ENCODE measurements at regions not wholly inside any gene's neighbourhood (a gene's known extent, or its start where the extent isn't known, plus 50 kb on each side); places are given as distances from the start of the nearest gene placed in this dataset.

- DNase-seq (ENCODE audit: low spot score) = no peak
- intact Hi-C loops (cut with DNase I) = loop anchor here (10.0 kb wide), 1 partner anchor 51 kb away; the partner anchor contains the start of gene DNAAF9
These were observed 53.2 kb downstream of the DNAAF9 start for GRCh38 chr20:3354247-3354646.

- no peak for DNase-seq (ENCODE audit: low spot score)
- intact Hi-C loops (cut with DNase I) = loop anchor here (10.0 kb wide), 1 partner anchor 51 kb away; the partner anchor contains the start of gene DNAAF9
These were observed 53.8 kb downstream of the DNAAF9 start for GRCh38 chr20:3353646-3354045.

- intact Hi-C loops (cut with DNase I) = loop anchor here (10.0 kb wide), 1 partner anchor 53 kb away; the partner anchor contains the start of gene DNAAF9
- DNase-seq (ENCODE audit: low spot score) = no peak
These were observed 55.3 kb downstream of the DNAAF9 start for GRCh38 chr20:3352202-3352601.

- intact Hi-C loops (cut with DNase I) = loop anchor here (10.0 kb wide), 1 partner anchor 54 kb away; the partner anchor contains the start of gene DNAAF9
- no peak for DNase-seq (ENCODE audit: low spot score)
These were observed 57.0 kb downstream of the DNAAF9 start for GRCh38 chr20:3350422-3350821.

GRCh38 chr20:3349786-3350185, 57.7 kb downstream of the DNAAF9 start:
- no peak for DNase-seq (ENCODE audit: low spot score)
- intact Hi-C loops (cut with DNase I) = loop anchor here (10.0 kb wide), 1 partner anchor 55 kb away; the partner anchor contains the start of gene DNAAF9

- no peak for DNase-seq (ENCODE audit: low spot score)
- intact Hi-C loops (cut with DNase I) = no loop called here
These were observed 64.7 kb downstream of the DNAAF9 start for GRCh38 chr20:3342766-3343165.

- peak; percentile 85 for DNase-seq (ENCODE audit: low spot score)
- intact Hi-C loops (cut with DNase I) = no loop called here
These were observed 67.0 kb downstream of the DNAAF9 start for GRCh38 chr20:3340443-3340842.

GRCh38 chr20:3339571-3339970, 67.9 kb downstream of the DNAAF9 start:
- intact Hi-C loops (cut with DNase I) = no loop called here

GRCh38 chr20:3339076-3339475, 68.4 kb downstream of the DNAAF9 start:
- no peak for DNase-seq (ENCODE audit: low spot score)
- intact Hi-C loops (cut with DNase I) = no loop called here

More at GRCh38 chr20:3339571-3339970, 67.9 kb downstream of the DNAAF9 start:
- no peak for DNase-seq (ENCODE audit: low spot score)

- intact Hi-C loops (cut with DNase I) = no loop called here
- DNase-seq (ENCODE audit: low spot score) = no peak
These were observed 73.1 kb downstream of the DNAAF9 start for GRCh38 chr20:3334156-3334943.

GRCh38 chr20:3330046-3330741, 77.3 kb downstream of the DNAAF9 start:
- DNase-seq (ENCODE audit: low spot score) = no peak
- intact Hi-C loops (cut with DNase I) = no loop called here

GRCh38 chr20:3328501-3328900, 79.0 kb downstream of the DNAAF9 start:
- DNase-seq (ENCODE audit: low spot score) = no peak
- intact Hi-C loops (cut with DNase I) = loop anchor here (5.0 kb wide), 1 partner anchor 79 kb away; the partner anchor contains the start of gene DNAAF9

- DNase-seq (ENCODE audit: low spot score) = no peak
- intact Hi-C loops (cut with DNase I) = loop anchor here (5.0 kb wide), 1 partner anchor 80 kb away; the partner anchor contains the start of gene DNAAF9
These were observed 80.5 kb downstream of the DNAAF9 start for GRCh38 chr20:3326779-3327521.

- intact Hi-C loops (cut with DNase I) = loop anchor here (5.0 kb wide), 1 partner anchor 81 kb away; the partner anchor contains the start of gene DNAAF9
- no peak for DNase-seq (ENCODE audit: low spot score)
These were observed 81.6 kb downstream of the DNAAF9 start for GRCh38 chr20:3325864-3326263.

GRCh38 chr20:3323398-3323797, 84.1 kb downstream of the DNAAF9 start:
- intact Hi-C loops (cut with DNase I) = no loop called here
- DNase-seq (ENCODE audit: low spot score) = no peak

- DNase-seq (ENCODE audit: low spot score) = no peak
- intact Hi-C loops (cut with DNase I) = no loop called here
These were observed 79.4 kb upstream of the SLC4A11 start for GRCh38 chr20:3318226-3318884.

- no peak for DNase-seq (ENCODE audit: low spot score)
- intact Hi-C loops (cut with DNase I) = loop anchor here (2.0 kb wide), 1 partner anchor 97 kb away; no protein-coding TSS in a partner anchor
These were observed 77.1 kb upstream of the SLC4A11 start for GRCh38 chr20:3316136-3316535.

GRCh38 chr20:3315136-3315535, 76.1 kb upstream of the SLC4A11 start:
- no peak for DNase-seq (ENCODE audit: low spot score)
- intact Hi-C loops (cut with DNase I) = no loop called here

- intact Hi-C loops (cut with DNase I) = no loop called here
These were observed 75.4 kb upstream of the SLC4A11 start for GRCh38 chr20:3314391-3314790.

More at GRCh38 chr20:3314391-3314790, 75.4 kb upstream of the SLC4A11 start:
- no peak for DNase-seq (ENCODE audit: low spot score)
